Activated CD4-positive, alpha-beta T cell treated with anti-CD3 and anti-CD28 coated beads, Interleukin-2, Interleukin-4, amounts not matched to agents 100 ng/mL and 50 ng/mL, durations not matched to agents 16 hours and 8 hours (primary cell): ENCODE measurements at regions not wholly inside any gene's neighbourhood (a gene's known extent, or its start where the extent isn't known, plus 50 kb on each side); places are given as distances from the start of the nearest gene placed in this dataset.

Experiments used
- DNase-seq: peaks from one replicate; pipeline ENCODE4 v3.0.0-alpha.2; 2020; ENCODE audit warnings: low spot score

DNA sequence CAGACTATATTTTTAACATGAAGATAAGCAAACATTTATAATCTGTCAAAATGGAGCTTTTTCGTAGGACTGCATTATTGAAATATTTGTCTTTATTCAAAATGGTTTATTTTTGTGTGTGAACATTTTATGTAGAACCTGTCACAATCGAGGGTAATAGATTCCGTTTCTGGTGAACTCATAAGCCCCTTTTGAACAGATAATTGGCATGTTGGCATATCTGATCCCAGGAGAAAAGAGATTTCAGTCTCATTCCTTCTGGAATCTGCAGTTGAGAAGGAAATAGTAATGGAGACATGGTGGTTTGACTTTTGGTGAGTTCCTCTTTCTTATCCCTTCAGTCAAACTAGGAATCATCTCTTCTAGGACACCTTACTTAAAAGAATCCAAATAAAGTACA is 427.9 kb upstream of the B3GALT2 start:
- DNase-seq: no peak

DNA sequence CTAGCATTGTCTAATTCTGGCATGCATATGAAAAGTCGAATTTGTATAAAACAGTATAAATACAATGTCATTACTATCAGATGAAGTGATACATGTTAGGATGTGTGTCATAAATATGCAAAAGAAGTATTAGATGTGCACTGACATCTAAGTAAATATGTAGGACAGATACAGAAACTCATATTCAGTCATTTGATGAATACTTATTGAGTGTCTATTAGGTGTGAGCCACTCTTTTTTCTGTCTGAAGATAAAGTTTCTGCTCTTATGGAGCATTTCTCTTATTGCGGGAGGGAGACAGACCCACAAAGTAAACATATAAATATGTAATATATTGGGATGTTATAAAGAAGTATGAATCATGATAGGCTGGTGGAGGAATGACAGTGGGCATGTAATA is 426.6 kb upstream of the B3GALT2 start:
- no peak for DNase-seq

DNA sequence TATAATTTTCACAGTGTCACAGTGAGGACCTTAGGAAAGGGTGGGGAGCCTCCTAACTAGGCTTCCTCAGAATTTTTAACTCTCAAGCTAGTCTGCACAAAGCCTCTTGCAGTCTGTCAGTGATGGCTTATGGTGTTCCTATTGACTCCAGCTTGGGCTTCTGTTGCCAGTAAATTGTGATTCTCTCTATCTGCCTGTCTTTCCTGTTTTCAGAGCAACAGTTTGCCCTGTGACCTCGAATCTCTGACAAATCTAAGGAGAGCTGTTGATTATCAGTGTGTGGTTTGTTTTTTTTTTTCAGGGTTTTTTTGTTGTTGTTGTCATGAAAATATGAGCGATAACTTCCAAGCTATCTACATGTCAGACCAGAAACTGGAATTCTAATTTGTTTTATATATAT is 423.2 kb upstream of the B3GALT2 start:
- no peak for DNase-seq

DNA sequence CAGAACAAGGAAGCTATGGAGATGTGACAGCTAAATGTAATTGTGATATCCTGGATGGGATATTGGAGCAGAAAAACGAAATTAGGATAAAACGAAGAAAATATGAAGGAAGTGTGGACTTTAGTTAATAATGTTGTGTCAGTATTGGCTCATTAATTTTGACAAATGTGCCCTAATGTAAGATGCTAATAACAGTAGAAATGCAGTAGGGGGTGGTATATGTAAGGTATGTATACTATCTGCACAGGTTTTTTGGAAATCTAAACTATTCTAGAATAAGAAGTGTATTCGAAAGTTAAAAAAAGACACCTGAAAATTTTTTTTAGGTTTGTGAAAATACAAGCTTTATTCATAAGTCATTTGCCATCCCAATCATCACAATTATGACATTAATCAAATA is 421.4 kb upstream of the B3GALT2 start:
- DNase-seq: no peak

DNA sequence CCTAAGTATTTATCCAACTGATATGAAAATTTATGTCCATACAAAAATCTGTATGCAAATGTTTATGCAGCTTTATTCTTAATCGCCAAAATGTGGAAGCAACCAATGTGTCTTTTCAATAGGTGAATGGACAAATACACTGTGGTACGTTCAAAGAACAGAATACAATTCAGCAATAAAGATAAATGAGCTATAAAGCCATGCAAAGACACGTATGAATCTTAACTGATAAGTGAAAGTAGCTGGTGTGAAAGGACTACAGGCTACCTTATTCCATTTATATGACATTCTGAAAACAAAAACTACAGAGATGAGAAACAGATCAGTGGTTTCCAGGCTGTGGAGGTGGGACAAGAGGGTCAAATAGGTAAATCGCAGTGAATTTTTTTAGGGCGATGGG is 419.6 kb upstream of the B3GALT2 start:
- no peak for DNase-seq

DNA sequence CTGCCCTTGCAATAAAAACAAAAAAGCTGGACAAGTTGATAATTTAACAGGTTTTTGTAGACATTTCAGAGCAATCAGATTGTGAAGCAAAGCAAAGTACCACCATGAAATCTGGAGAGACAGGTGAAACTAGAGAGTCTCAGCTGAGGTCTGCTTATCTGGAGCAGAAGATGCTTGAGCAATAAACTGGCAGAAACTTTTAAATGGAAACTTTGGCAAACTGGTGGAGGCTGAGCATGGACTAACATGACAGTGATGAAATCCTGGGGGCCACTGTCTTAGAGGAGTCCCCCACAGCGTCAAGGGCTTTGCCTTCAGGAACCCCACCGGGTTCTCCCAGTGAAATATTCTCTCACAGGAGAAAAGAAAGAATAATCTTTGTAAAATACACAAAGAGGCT is 416.3 kb upstream of the B3GALT2 start:
- no peak for DNase-seq

DNA sequence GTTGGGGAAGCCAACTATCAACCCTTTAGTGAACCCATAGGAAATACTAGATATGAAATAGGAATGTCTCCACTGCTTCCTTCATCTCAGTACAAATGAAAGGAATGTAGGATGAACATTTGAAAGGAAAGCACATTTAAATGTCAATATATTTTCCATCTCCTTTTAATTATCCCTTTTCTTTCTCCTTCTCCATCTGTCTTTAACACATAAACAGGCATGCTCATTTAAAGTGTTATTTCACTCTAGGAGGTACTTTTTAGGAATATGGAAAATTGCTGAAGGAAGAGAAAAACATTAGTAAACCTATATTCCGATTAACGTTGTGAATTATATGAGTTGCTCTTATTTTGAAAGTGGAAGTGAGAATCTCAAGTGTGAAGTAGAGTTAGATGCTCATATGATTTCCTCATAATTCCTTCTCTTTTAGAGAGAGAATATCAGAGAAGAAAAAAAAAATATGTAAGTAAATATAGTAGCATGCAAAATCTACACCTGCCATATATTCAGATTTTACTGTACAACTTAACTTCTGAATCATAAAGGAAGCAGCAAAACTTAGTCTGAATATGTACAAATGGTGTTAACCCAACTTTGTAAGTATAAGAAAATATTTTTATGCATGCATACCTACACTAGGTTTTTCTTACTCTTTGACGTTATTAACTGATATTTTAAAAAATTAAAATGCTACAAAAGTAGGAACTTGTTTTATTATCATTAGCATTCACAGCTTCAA is 406.9 kb upstream of the B3GALT2 start:
- no peak for DNase-seq

DNA sequence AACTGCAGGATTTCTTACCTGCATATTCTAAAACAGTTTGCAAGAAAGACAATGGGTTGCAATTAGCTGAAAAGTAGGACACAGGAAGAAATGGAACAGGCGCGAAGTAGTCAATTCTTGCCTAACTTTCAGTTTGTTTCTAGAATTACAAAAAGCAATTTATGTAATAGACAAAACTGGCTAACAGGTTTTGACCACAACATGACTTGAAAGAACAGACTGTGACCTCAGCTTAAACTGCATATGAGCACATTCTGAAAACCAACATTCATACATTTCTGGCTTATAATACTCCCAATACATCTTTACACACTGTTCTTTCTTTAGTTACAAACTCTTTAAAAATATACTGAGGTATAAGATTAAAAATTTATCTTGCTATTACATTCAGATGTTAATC is 405.9 kb upstream of the B3GALT2 start:
- peak; percentile 39 for DNase-seq

DNA sequence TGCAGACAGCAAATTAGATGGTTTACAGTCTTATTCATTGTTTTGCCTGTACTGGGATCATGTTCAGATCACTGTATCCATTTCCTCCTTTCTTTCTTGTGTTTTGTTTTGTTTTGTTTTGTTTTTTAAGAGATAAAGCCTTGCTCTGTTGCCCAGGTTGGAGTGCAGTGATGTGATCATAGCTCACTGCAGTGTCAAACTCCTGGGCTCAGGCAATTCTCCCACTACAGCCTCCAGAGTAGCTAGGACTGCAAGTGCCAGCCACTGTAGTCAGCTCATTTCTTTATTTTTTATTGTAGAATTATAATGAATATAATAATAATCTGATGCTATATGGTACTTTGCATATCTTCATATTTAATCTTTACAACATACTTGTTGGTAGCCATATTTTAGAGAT is 403.7 kb upstream of the B3GALT2 start:
- DNase-seq: no peak

DNA sequence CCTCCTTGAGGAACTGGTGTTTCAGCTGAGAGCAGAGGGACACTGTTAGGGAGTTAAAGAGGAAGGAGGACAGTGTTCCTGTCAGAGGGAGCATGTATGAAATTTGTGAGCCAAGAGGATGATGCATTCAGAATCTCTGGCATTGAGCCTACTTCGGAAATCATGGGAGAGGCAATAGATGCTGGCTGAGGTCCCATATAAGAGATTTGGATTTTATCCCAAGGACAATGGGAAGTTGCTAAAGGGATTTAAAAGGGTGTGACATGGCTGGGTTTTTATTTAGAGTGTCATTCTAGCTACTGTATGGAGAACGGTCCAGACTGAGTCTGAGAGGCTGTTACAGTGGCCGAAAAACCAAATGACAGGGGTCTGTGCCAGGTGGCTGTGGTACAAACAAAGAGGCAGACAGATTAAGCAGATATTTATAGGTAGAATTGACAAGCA is 403.2 kb upstream of the B3GALT2 start:
- DNase-seq: no peak

DNA sequence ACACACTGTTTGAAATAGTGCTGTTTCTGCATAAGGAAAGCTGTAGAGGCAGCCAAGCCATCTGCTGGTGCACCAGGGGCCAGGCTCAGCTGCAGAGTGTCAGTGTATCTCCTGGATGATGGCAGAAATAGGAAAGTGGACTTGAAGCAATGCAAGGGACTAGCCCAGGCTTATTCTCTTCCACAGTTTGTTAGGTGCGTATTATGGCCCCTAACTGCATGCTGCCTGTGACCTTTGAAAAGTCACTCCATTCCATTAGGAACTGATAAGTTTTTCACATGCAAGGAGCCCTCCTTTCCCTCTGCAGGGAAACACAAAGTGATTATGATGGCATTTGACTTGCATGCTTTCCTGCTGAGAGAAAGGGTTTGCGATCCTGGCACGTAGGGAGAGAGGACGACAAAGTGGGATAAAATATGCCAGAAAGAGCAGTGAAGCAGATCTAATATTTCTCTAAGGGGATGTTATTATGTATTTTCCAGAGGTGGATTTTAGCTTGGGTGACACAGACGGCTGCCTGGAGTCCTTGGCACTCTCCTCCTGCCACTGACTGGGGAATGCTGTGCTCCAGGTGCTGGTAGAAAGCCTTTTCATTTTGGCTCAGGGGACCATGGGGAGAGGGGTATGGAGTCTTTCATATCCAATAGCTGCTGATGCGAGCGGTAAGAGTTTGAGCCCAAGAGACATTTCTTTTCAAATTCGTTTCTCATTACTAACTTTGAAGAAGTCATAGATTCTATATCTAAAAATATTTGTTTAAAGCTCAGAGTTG is 402.1 kb upstream of the B3GALT2 start:
- no peak for DNase-seq

DNA sequence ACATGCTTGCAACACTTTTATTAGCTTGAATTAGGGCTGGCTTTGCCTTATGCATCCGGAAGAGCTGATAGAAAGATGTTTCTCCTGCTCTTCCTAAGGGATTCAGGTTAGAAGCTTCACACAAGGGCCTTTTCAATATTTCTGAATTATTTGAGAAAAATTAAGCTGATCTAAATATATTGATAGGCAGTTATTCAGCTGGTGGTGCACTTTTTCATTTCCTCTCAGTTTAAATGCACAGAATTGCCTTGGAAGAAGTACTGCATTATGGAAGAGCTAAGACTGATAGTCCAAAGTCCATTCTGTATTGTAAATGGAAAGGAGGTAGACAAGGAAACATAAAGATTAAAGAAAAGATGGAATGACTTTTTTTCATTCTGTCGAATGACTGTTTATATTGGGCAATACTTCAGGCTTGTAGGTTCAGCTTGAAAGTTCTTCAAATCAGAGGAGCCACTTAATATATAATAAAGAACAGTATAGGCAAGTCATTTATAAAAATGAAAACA is 398.4 kb upstream of the B3GALT2 start:
- no peak for DNase-seq

DNA sequence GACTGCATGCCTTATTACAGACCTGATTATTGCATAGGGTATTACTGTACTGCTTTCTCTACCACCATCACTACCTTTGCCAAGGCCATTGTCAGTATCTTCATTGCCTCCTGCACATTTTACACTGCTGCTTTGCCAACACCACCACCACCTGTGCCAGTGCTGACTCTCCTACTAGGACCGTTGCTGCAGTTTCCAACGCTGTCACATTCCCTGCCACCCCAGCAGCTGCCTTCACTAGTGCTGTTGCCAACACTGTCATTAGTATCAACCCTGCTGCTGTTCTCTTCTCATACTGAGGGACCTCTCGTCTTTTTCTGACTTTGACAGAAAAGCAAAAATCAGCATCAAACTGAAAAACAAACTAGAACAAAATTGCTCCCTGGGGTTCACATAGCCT is 394.9 kb upstream of the B3GALT2 start:
- no peak for DNase-seq

DNA sequence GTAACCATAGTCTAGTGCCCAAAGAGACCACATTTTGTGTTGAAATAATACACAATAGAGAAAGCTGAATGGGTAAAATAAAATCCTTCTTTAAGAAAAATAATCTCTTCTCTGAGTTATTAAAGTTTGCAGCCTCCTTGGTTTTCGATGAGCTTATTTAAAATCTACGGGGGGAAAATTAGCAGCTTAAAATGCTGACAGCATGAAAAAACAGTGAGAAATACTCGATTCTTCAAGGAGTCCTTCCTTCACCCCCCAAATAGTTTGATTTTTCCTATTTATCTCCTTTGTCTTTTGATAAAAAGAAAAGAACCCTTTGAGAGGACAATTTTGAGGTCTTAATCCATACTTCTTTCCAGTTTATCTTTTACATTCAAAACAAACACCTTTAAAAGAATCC is 394.0 kb upstream of the B3GALT2 start:
- DNase-seq: no peak

DNA sequence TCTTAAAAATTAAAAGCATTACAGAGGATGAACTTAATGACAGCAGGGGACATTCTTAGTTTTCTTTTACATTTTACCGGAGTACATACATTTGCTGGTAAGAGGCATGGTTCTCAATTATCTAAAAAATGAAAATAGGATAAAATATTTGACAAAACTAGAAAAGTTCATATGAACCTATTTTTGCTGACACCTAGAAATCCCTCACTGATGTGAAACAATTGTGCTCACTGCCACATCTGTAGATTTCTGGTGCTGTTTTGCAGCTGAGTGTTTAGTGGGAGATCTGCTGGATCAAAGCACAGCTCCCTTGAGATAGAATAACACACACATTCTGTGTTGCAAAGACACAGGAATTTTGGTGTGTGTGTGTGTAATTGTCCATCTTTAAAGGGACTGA is 392.9 kb upstream of the B3GALT2 start:
- DNase-seq: no peak

DNA sequence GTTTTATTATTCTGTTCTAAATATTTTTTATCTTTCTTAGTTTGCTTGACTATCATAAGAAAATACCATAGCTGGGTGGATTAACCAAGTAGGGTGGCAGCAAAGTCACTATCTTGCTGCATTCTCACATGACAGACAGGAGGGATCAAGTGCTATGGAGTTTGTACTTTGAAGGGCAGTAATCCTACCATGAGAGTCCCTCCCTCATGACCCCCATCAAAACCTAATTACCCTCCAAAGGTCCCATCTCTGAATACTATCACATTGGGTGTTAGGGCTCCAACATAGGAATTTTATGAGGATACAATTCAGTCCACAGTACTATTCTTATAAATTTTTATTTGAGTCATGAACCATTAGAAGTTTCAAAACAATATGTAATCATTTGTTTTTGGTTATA is 388.5 kb upstream of the B3GALT2 start:
- DNase-seq: no peak

DNA sequence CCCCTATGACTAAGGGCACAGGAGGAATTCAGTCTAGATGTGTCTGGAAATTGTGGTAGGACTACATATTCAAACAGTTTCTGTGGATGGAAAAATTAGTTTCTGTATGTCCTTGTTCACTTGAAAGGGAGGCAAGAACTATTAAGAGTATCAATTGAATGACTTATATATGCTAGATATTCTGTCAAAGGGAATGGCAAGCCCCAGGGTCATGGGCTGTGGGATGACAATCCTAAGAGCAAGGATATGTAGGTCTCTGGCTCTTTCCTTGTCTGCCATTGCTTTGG is 383.5 kb upstream of the B3GALT2 start:
- no peak for DNase-seq

DNA sequence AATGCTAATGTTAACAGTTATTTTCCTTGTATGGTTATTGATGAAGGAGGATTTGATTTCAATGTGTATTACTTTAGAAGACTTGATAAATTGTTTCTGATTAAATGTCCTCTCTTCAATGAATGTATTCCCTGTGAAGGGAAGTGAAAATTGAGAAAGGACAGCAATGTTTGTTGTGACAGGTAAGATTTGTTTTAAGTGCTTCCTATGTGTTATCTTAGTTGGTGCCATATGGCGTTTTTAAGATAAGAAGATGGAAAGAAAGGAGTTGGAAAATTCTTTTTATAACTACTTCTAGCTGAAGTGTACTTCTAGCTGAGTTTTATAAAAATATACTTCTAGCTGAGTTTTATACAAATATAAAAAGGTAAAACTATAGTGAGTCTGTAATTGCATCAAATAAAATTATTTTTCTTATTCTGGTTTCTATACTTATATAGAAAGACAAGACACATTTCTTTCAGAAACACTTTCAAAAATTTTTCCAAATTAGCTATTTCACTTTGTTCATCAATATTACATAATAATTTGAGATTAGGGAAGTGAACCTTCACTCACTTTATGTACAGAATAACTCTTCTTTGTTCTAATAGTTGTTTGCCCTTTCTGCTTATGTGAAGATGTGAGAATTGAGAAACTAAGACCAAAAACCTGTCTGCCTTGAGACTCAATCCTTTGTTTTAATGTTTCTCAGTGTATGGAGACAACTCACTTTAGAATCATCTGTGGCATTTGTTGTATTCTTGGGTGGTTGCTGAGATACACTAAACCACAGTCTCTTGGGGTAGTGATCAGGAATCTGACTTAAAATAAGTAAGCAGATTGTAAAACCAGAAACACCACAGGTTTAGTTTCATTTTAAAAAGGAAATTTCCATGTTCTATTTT is 382.9 kb upstream of the B3GALT2 start:
- peak; percentile 42 for DNase-seq

DNA sequence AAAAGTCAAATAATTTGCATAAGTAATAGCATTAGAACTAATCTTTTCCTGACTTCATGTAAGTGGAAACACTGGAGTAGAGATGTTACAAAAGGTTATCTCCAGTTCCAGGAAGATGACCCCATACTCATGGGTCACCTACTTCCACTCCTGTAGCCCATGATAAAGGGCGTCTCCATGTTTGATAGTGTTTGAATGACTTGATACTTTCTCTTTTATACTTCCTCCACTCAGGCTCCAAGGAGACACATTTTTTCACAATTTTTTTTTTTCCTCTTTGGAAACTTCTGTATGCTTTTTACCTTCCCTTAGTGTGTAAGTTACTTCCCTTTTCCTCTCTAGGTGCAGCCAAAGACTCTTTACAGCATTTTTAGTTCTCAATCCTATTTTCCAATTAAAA is 382.1 kb upstream of the B3GALT2 start:
- DNase-seq: no peak

DNA sequence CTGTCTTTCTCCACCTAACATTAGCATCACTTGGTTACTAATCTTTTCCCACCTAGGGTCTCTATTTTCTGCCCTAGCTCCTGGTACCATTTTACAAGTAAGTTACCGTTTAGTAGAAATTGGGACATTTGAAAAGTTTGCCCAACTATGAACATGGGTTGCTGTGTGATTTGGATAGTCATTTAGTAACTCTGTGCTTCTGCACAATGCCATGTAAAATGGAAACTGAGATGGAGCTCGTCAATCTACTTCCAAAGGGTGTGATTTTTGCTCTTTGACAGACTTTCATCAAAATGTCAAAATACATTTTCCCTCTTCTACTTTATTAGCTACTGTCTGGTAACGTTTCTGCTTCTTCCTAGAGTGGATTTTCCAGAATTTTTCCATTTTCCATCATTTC is 381.5 kb upstream of the B3GALT2 start:
- peak; percentile 47 for DNase-seq

DNA sequence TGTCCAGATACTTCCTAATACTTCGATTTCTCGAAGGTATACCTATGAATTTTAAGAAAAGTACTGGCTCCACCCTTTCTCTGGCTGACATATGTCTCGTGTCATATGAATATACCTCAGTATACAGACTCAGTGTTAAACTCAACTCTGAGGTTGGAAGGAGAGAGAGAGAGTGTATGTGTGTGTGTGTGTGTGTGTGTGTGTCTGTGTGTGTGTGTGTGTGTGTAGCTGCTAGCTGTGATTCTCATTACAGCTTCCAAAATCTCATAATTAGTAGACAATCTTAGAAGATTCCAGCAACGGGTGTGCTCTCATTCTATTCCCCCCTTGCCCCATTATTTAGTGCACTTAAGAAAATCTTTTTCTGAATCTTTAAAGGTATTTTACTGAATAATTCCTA is 380.3 kb upstream of the B3GALT2 start:
- no peak for DNase-seq

DNA sequence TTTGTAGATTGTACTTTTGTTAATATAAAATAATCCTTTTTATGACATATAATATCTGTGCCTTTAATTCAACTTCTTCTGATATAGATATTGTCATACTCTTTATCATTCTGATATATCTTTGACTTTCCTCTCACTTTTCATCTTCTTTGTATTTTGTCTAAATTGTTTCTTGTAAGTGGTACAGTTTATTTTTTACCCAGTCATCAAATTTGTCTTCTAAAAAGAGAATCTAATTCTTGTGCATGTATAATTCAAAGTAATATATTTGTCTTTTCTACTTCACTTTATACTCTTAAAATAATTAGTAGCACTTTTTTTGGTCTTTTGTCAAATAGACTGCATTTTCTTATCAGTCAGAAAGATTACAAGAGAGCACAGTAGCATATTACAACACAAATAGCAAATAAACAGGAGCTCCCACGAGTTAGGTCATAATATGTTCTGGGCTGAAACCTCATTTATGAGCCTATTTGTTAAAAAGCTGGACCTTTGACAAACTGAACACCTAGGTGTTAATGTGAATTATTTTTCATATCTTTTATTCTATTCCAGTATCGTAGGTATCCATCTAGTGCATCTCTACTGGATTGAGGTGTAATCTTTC is 379.7 kb upstream of the B3GALT2 start:
- no peak for DNase-seq
